ENCODE measurements at regions not wholly inside any gene's neighbourhood (a gene's known extent, or its start where the extent isn't known, plus 50 kb on each side); places are given as distances from the start of the nearest gene placed in this dataset.
"Not testable (repeated sequence)": the region's sequence is repeated elsewhere in the genome, so short reads cannot be mapped to it uniquely, and the experiment has no call there.

DNA sequence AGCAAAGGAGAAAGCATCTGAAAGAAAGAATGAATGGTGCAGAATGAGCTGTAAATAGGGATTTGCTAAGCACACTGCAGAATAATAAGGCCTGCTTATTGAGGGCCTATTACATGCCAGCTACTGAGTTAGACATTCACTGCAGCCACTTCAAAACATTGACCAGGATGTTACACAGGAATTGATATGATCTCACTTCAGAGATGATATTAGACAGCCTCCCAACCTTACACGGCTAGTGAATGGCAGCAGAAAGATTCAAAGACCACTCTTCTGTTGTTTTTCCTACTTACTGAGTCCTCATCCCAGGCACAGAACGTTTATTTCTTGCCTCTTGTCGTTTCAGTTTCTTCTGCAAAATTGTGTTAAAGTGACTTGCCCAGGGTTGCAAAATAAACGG, 1209.9 kb upstream of the WWC1 start:
- DNase-seq (ENCODE audit: low spot score in 2 of 2) (no peak), FAIRE-seq (no peak)

DNA sequence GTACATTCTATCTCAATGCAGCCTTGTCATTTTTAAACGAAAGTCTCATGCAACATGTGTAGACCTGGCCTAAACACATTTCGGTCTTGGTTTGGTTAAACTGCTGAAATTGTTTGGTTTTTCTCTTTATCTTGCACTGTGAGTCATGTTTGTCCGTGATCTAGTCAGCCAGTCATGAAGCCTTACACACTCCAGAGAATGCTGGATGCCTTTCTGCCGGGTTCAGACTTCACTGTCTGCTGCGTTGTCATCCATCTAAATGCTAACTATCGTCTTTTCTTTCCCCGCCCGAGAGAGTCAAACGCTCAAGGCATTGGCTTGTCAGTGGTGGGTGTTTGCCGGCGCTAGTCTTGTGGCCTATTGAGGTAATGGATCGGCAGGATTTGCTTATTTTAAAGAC, 1194.6 kb upstream of the WWC1 start:
- FAIRE-seq, result no peak
- DNase-seq (ENCODE audit: low spot score in 2 of 2), result no peak

DNA sequence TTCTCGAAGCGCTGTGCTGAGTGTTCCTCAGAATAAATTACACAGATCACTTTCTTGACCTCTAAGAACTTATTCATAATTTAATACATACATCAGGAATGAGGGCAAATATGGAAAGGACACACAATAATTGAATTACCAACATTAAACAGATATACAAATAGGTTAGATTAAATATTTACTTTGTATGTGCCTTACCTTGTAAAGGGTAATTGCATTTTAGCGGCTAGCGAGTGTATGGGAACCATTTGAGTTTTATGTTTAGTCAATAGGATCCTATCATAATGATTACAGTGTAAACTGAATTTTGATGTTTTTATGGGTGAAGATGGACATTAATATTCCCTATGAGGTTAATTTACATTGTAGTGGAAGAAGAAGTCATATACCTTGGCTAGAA, 1187.1 kb upstream of the WWC1 start:
- FAIRE-seq, result no peak

DNA sequence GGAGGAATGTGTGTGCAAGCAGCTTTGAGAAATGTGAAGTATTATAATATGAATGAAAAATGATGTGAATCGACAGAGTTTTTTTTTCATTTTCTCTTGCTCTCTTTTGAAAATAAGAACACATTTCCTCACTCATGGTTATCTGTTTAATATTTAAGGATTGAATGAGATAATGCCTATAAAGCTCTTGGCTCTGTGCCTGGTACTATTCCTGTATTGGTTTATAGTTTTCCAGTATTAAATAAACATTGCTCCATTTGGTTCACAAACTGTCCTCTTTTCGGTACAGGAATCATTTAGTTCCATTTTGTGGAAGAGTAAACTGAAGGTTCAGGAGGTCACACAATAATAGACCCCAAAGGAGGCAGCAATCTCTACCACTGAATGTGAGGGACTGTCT, 1185.5 kb upstream of the WWC1 start:
- no peak for DNase-seq (ENCODE audit: low spot score in 2 of 2)
- no peak for FAIRE-seq

More for the DNA sequence above, 1187.1 kb upstream of the WWC1 start:
- DNase-seq (ENCODE audit: low spot score in 2 of 2), result no peak

DNA sequence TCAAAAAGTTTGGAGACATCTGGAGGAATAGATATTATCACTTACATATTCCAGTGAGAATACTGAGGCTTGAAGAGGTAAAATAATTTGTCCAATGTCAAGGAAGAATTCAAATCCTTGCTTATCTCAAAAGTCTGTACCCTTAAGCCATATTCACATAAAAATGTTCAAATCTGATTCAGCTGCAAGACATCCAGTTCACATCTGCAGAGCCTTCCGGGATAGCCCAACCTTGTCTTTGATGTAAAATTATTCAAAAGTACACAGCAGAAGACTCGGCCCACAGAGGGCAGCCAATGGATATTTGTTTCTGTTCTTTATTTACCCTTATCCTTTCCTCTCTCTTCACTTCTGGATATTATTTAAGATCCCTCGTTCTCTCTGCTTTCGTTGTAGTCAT, 1183.8 kb upstream of the WWC1 start:
- FAIRE-seq, result no peak

DNA sequence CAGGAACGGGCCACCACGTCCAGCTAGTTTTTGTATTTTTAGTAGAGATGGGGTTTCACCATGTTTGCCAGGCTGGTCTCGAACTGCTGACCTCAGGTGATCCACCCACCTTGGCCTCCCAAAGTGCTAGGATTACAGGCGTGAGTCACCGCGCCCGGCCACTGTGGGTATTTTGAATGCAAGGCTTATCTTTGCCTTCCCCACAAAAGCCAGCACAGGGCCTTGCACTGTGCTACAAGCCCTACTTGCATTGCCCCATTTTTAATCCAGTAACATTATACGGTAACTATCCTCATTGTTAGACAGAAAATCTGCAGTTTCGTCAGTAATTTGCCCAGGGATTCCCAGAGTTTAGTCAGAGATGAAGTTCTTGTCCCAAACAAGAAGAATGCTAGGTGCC, 1183.2 kb upstream of the WWC1 start:
- DNase-seq (ENCODE audit: low spot score in 2 of 2), result not testable (repeated sequence)

More for the DNA sequence above, 1183.8 kb upstream of the WWC1 start:
- no peak for DNase-seq (ENCODE audit: low spot score in 2 of 2)

DNA sequence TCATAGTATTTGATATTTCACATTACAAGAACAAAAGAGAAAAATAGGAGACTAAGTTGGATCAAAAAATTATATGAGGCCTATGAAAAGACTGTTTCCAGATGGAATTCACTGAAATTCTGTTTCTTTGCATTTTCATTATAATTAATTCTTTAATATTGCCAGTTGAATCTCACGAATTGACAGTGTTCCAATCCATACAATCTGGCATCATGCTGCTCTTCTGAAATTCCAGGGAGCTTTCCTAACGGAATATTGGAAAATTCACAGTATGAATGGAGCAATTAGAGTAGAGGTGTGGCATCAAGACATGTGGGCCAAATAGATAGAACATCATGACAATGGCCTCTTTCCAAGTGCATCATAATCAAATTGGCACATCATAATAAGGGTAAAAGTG, 1178.9 kb upstream of the WWC1 start:
- FAIRE-seq (no peak), DNase-seq (ENCODE audit: low spot score in 2 of 2) (no peak)

More for the DNA sequence above, 1183.2 kb upstream of the WWC1 start:
- not testable (repeated sequence) for FAIRE-seq

DNA sequence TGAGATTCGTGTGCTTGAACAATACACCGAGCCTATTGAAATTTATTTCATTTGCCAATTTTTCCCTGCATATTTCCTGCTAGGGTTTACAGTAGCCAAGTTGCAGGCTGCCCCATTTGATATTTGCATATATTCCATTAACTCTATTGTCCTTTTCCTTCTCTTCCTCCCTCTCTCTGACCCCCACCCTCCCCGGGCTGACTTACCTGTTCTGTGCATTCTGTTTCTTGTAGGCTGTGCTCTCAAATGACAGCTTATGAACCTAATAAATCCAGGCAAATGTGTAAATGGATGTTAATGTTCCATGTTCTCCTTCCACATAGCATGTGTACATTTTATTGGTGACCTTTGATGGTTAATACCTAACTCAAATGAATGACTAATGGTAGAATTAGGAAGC, 1169.2 kb upstream of the WWC1 start:
- no peak for FAIRE-seq
- no peak for DNase-seq (ENCODE audit: low spot score in 2 of 2)

DNA sequence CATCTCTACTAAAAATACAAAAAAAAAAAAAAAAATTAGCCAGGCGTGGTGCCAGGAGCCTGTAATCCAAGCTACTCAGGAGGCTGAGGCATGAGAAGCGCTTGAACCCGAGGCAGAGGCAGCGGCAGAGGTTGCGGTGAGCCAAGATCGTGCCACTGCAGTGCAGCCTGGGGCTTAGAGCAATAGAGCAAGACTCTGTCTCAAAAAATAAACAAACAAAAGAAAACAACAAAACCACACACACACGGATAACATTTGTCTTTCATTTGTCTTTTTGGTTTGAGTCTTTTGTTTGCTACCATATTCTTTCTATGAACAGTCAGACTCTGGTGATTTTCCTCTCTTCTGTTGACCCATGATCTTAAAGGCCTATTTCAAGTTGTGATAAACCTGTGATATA, 1168.3 kb upstream of the WWC1 start:
- DNase-seq (ENCODE audit: low spot score in 2 of 2) (no peak), FAIRE-seq (no peak)

DNA sequence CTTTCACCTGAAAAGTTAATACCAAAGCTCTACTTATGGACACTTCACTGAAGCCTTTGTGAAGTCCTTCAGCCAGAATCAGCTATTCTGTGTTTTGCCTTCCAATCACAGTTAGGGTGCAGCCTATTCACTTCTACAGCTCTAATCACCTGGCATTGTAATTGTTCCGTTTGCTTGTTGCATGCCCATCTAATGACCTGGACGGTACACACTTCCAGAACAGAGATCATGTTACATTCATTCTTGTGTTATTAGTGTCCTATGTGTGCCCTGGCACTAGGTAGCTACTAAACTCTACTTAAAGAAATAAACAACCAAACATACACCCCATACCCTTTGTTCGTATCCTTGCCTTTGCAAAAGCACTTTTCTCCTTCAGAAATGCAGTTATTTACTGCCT, 1162.9 kb upstream of the WWC1 start:
- FAIRE-seq (no peak), DNase-seq (ENCODE audit: low spot score in 2 of 2) (no peak)

DNA sequence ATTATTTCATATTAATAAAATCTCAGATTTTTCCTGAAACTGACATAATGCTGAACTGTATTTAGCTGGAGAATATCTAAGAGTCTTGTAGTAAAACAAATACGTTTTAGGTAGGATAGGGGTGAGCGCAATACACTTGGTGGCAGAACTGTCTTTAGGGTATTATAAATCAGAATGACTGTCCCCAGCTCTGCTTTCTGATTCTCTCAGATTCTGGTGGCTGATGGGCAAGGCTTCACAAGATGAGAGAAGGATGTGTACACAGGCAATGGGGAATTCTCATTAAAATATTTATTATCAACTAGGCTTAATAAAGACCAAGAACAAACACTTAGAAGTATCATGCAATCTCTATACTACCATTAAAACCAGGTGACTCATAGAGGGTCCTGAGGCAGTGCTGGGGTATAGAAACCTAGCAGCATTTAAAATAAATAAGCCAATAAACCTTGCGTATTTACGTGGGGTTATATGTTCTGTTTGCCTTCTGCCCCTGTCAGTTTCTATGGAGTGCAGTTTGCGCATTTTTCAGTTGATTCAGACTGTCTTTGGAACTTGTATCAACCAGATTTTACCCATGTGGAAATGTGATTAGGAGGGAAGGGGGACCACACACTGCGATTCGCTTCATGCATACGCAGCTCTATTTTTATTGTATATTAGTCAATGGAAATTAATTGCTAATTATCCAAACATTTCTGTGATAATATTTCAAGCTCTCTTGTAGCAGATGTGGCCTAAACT, 1150.7 kb upstream of the WWC1 start:
- FAIRE-seq (no peak), DNase-seq (ENCODE audit: low spot score in 2 of 2) (no peak)

DNA sequence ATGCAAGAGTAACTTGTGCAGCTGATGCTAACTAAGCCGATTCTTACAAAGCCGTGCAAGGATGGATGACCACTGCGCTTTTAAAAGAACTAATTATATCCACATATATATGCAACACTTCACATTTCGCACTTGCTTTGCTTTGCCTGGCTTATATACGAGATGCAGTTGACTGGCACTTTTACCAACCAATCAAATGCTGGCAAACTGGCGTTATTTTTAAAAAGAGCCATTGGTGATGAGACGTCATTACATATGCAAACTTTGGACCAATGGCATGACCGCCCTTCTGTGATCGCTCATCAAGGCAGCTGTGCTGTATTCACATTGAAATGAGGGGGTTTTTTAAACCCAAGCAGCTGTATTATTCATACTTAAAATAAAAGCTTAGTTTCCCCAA, 1147.7 kb upstream of the WWC1 start:
- no peak for FAIRE-seq
- DNase-seq (ENCODE audit: low spot score in 2 of 2), result no peak

DNA sequence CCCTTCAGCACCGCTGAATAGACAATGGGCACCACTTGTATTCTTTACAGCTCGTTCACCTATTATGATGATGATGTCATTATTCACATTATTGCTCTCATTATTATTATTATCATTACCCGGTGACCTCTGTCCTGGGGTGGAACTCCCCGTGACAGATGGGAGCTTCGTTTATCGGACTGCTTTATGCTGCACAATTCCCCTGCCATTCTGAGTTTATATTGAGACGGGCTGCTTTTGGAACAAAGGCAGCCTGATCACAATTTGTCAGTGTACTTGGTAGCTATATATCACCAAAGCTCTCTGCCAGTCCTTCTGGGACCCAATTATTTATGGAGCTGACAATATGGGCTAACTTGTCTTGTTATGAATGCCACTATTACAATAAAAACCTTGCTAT, 1145.6 kb upstream of the WWC1 start:
- DNase-seq (ENCODE audit: low spot score in 2 of 2), result no peak
- no peak for FAIRE-seq

DNA sequence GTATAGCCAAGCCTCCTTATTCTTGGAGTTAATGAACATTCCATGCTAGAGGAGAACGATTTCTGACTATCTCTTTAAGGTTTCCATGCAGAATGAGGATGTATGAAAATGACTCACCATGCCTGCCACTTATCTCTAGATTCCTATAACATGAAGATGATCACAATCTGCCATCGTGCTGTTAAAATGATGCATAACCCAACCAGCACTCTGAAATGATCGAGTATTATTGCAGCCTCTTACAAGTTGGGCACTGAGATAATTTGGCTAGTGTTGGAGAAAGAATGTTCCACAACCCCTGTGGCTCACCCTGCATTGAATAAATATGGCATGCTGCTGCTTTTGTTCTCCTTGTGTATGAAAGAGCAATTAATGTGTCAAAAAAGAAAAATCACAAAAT, 1143.6 kb upstream of the WWC1 start:
- FAIRE-seq, result no peak

DNA sequence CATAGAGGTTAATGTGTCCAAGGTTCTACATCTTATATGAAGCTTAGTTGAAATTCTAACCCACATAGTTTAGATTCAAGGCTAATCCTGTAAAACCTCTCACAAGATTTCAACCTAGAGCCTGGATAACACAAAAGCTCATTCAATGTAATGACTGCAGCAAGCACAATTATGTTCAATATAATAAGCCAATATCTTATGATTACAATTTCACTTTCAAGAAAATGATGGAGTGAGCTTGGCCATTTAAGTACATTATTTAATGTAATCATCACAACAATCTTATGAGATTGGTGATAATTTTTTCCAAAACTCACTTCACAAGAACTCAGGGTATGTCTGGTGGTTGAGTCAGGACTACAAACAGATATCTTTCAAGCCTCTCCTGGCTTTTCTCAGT, 1140.8 kb upstream of the WWC1 start:
- FAIRE-seq (no peak), DNase-seq (ENCODE audit: low spot score in 2 of 2) (no peak)

More for the DNA sequence above, 1143.6 kb upstream of the WWC1 start:
- DNase-seq (ENCODE audit: low spot score in 2 of 2), result no peak

DNA sequence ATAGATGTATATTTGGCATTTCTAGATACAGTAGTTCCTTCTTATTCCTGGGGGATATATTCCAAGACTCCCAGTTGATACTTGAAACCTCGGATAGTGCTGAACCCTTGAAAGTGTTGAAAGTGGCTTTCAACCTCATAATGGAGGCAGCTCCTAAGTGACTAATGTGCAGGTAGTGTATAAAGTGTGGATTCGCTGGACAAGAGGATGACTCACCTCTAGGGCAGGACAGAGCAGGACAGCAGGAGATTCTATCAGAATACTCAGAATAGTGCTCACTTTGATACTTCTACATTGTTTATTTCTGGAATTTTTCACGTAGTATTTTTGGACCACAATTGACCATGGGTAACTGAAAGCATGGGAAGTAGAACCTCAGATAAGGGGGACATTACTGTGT, 1138.9 kb upstream of the WWC1 start:
- DNase-seq (ENCODE audit: low spot score in 2 of 2) (no peak), FAIRE-seq (no peak)

DNA sequence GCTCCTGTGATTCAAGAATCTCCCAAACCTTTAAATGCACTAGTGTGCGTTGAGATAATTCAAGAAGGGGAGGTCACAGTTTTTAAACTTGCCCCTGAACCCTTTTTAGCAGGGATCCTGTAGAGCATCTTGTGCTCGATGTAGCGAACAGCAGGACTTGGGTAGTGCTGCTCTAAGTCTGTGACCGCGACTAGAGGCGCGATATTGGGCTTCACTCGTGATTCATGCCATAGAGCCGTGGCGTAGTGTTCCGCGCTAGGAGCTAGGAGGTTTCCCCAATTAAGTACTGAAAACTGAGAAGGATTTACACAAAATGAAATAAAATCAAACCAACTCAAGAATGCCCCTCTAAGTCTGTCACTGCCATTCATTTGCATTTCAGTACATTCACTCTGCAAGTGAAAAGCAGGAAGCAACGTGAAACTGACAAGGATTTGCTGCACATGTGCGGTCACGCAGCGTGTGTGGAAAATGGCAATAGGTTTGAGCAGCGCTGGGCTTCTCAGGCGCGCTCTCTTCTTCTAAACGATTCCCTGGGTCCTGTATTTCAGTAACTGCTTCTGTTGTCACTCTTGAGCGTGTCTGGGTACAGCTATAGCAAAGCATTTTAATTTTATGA, 1135.9 kb upstream of the WWC1 start:
- DNase-seq (ENCODE audit: low spot score in 2 of 2) (no peak), FAIRE-seq (no peak)

DNA sequence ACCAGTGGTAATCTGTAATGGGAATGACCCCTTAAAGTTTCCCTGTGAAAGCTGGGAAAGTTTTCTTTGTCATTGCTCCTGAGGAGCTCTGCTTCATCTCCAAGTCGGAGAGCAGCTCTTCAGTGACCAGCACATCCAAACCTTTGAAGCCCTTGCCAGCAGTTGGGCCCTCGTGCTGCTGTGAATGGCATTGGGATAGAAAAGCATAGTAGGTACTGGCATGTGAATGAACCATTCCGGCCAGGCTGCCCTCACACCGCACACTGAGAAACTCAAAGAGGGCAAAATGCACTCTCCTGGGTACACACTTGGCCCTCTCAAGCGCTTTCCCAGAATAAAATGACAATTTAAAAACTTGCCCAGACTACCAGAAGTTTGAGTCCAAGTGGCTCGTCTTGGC, 1135.0 kb upstream of the WWC1 start:
- no peak for FAIRE-seq

DNA sequence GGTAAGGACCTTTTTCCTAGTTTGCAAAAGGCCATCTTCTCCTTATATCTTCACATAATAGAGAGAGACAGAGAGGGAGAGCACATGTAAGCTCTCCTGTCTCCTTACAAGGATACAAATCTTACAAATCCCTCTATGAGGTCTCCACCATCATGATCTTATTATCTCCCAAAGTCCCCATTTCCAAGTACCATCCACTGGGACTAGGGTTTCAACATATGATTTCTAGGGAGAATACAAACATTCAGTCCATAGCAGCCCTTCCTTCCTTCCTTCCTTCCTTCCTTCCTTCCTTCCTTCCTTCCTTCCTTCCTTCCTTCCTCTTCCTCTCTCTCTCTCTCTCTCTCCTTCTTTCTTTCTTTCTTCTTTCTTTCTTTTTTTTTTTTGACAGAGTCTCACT, 1132.9 kb upstream of the WWC1 start:
- no peak for DNase-seq (ENCODE audit: low spot score in 2 of 2)
- no peak for FAIRE-seq

More for the DNA sequence above, 1135.0 kb upstream of the WWC1 start:
- no peak for DNase-seq (ENCODE audit: low spot score in 2 of 2)

DNA sequence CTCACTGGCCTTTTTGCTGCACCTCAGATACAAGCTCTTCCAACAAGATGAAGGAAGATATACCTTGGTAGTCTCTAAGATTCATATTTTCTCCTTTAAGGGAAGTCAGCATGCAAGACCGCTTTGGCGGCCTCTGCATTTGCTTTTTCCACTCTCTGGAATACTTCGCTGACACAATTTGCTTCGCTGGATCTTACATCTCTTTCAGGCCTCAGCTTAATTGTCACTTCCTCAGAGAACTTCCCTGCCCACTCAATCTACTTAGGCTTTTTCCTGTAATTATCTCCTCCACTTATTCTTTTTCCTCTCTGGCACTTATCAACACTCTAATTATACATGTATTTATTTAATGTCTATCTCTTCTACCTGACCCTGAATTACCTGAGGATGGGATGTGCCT, 1131.1 kb upstream of the WWC1 start:
- no peak for DNase-seq (ENCODE audit: low spot score in 2 of 2)
- no peak for FAIRE-seq

DNA sequence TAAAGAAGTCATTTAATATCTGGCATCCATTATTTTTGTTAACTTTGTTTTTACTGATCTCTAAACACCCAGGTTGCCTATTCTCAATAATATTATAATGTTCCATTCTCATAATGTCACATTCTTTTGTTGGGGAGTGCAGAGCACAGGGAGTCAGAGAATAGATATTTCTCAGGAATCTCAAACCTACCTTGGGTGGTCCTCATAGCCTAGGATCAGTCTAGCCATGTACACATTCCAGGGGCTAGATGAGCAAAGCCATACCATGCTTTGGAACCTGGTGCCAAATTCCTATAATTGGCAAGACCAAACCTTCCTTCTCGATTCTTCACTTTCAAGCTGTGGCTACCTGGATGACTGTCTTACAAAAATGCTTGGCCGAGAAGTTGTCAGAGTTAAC, 1124.7 kb upstream of the WWC1 start:
- DNase-seq (ENCODE audit: low spot score in 2 of 2), result no peak
- FAIRE-seq, result no peak

DNA sequence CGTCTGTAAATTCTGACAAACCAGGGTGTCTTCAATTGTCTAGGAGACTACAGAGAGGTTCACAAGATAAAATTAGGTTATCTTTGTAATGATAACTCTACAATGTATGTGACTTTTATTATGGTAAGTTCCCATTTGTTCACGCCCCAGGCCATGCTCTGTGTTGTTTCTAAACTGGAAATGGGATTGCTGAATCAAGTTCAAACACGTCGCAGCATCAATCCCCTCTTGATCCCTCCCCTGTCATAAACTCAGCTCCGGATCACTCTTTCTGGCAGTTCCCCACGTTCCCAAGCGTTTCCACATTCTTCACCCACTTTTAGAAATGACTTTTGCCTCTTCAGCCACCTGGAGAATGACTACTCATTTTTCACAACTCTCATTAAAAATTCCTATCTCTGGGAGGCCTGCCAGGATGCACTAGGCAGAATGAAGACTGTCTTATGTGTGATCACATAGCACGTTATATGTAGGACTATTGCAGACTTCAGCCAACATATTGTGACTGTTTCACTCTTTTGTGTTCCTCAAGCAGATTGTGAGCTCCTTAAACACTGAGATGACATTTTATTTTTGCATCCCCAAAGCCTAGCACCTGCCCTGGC, 1124.2 kb upstream of the WWC1 start:
- DNase-seq (ENCODE audit: low spot score in 2 of 2) (no peak), FAIRE-seq (no peak)

Data from frontal cortex (tissue), 3 donors.